GM18498 (cell line): ENCODE measurements at regions not wholly inside any gene's neighbourhood (a gene's known extent, or its start where the extent isn't known, plus 50 kb on each side); places are given as distances from the start of the nearest gene placed in this dataset.

Source experiments
- ATAC-seq: cut with Tn5 transposase; IDR thresholded peaks from one replicate; pipeline ENCODE4 v1.9.1; 2021; ENCODE audit warnings: mild to moderate bottlenecking, moderate library complexity; ENCODE audit not compliant: unreplicated experiment

- no peak for ATAC-seq
Observed at GRCh38 chr15:47177177-47177576, 540.1 kb upstream of the SEMA6D start.

GRCh38 chr15:47179988-47180387 is 537.3 kb upstream of the SEMA6D start:
- no peak for ATAC-seq

GRCh38 chr15:47182818-47183217 is 534.5 kb upstream of the SEMA6D start:
- no peak for ATAC-seq

GRCh38 chr15:47184003-47184907 is 533.0 kb upstream of the SEMA6D start:
- ATAC-seq: no peak

- no peak for ATAC-seq
Observed at GRCh38 chr15:47184908-47185801, 532.1 kb upstream of the SEMA6D start.

GRCh38 chr15:47186075-47186474 is 531.2 kb upstream of the SEMA6D start:
- ATAC-seq: no peak

- no peak for ATAC-seq
Observed at GRCh38 chr15:47188758-47189507, 528.4 kb upstream of the SEMA6D start.

GRCh38 chr15:47194718-47195117 is 522.6 kb upstream of the SEMA6D start:
- ATAC-seq: no peak

GRCh38 chr15:47196048-47196447 is 521.3 kb upstream of the SEMA6D start:
- peak; percentile 93 for ATAC-seq

- no peak for ATAC-seq
Observed at GRCh38 chr15:47203993-47204392, 513.3 kb upstream of the SEMA6D start.

- no peak for ATAC-seq
Observed at GRCh38 chr15:47206358-47206978, 510.8 kb upstream of the SEMA6D start.

- ATAC-seq: no peak
Observed at GRCh38 chr15:47209591-47209990, 507.7 kb upstream of the SEMA6D start.

- ATAC-seq: no peak
Observed at GRCh38 chr15:47212222-47213010, 504.9 kb upstream of the SEMA6D start.

- no peak for ATAC-seq
Observed at GRCh38 chr15:47213883-47214282, 503.4 kb upstream of the SEMA6D start.

GRCh38 chr15:47218295-47218694 is 499.0 kb upstream of the SEMA6D start:
- no peak for ATAC-seq

GRCh38 chr15:47244361-47244760 is 472.9 kb upstream of the SEMA6D start:
- no peak for ATAC-seq

GRCh38 chr15:47246317-47246716 is 471.0 kb upstream of the SEMA6D start:
- ATAC-seq: no peak

- no peak for ATAC-seq
Observed at GRCh38 chr15:47258521-47258920, 458.8 kb upstream of the SEMA6D start.

GRCh38 chr15:47265686-47266085 is 451.6 kb upstream of the SEMA6D start:
- ATAC-seq: no peak

GRCh38 chr15:47266566-47266965 is 450.7 kb upstream of the SEMA6D start:
- no peak for ATAC-seq
